ENCODE measurements at regions not wholly inside any gene's neighbourhood (a gene's known extent, or its start where the extent isn't known, plus 50 kb on each side); places are given as distances from the start of the nearest gene placed in this dataset.

DNA sequence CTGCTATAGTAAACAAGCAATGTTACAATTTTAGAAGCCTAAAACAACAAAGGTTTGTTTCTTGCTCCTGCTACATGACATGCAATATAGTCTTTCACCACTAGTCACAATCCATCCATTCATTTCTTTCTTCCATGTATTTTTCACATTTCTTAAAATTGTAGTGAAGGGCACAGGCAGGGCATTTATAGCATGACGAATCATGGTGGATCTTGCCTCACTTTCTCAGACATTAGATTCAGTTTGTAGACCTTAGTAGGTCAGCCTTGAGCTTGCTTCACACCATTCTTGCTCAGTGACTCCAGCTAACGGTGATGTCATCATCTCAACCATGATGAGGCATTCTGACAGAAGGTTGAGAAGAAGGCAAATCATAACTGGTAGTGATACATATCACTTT is 546.8 kb downstream of the TBL1XR1 start (continued):
- TF ChIP-seq, protein P1, sequence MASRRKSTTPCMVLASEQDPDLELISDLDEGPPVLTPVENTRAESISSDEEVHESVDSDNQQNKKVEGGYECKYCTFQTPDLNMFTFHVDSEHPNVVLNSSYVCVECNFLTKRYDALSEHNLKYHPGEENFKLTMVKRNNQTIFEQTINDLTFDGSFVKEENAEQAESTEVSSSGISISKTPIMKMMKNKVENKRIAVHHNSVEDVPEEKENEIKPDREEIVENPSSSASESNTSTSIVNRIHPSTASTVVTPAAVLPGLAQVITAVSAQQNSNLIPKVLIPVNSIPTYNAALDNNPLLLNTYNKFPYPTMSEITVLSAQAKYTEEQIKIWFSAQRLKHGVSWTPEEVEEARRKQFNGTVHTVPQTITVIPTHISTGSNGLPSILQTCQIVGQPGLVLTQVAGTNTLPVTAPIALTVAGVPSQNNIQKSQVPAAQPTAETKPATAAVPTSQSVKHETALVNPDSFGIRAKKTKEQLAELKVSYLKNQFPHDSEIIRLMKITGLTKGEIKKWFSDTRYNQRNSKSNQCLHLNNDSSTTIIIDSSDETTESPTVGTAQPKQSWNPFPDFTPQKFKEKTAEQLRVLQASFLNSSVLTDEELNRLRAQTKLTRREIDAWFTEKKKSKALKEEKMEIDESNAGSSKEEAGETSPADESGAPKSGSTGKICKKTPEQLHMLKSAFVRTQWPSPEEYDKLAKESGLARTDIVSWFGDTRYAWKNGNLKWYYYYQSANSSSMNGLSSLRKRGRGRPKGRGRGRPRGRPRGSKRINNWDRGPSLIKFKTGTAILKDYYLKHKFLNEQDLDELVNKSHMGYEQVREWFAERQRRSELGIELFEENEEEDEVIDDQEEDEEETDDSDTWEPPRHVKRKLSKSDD (conservative IDR thresholded peaks at IDR 0.05; ENCODE audit: low read length): no peak
- TF ChIP-seq TAF7 (tag; IDR thresholded peaks at IDR 0.05) (no peak), DPF2 (IDR thresholded peaks at IDR 0.05) (0 out of 2 replicates have a peak, but pooled peaks have one; percentile 28)

- DNase-seq (ENCODE audit: extremely low read depth in 1 of 4, low spot score in 3 of 4): no peak
- in situ Hi-C loops (cut with MboI) (no loop called here), intact Hi-C loops (cut with micrococcal nuclease) (no loop called here)
- ChIA-PET POLR2A (no interaction called here), CTCF (ENCODE audit: low intra/inter-chr PET ratio) (no interaction called here)
- no peaks in the 10 kb centered on the region for H3K9me1 ChIP-seq (ENCODE audit: control insufficient read depth, insufficient read depth, low read length)
- no peaks in the 10 kb centered on the region for H3K27me3 ChIP-seq (ENCODE audit: control insufficient read depth in 2 of 2, insufficient read depth in 2 of 2, low read length in 2 of 2)
- no peak for ATAC-seq
- FAIRE-seq: no peak
- no peaks in the 10 kb centered on the region for H3K36me3 ChIP-seq (ENCODE audit: control insufficient read depth, insufficient read depth, low read length)
- no peaks in the 10 kb centered on the region for H3K9me3 ChIP-seq (replicated peaks; ENCODE audit: control insufficient read depth, insufficient read depth, low read depth, low read length)
- no peak overlapping the region for H3K27ac ChIP-seq (ENCODE audit: extremely low read depth, low read depth, low read length)
- no peaks in the 10 kb centered on the region for H3K4me1 ChIP-seq (replicated peaks in 1 of 2; ENCODE audit: control insufficient read depth in 2 of 2, insufficient read depth in 2 of 2, low read length in 2 of 2)
- BruUV-seq (replicated peaks): no TSS peak
- H4K20me1 ChIP-seq (replicated peaks; ENCODE audit: control insufficient read depth, insufficient read depth, low read length): no peaks in the 10 kb centered on the region
- H3K4me2 ChIP-seq (ENCODE audit: insufficient read depth, low read length): no peak overlapping the region
- H3K9ac ChIP-seq (ENCODE audit: insufficient read depth in 1 of 2, low read depth in 2 of 2, low read length in 2 of 2): no peak overlapping the region
- H3K4me3 ChIP-seq: no peak overlapping the region
- no peaks in the 10 kb centered on the region for H3K79me2 ChIP-seq (ENCODE audit: control insufficient read depth, insufficient read depth, low read length)
- no peak overlapping the region for H2AFZ ChIP-seq (ENCODE audit: low read depth, low read length)
- no peak for TF ChIP-seq SNAPC5 (CRISPR knock-in tag; IDR thresholded peaks at IDR 0.05)
- peak; percentile 90 for TF ChIP-seq MAFF (IDR thresholded peaks at IDR 0.05; ENCODE audit: low read length)
- no peak for TF ChIP-seq L3MBTL2 (IDR thresholded peaks at IDR 0.05)
- peak; percentile 90 for TF ChIP-seq ZNF316 (IDR thresholded peaks at IDR 0.05)
- no peak for TF ChIP-seq ELF1 (tag; IDR thresholded peaks at IDR 0.05)
- TF ChIP-seq KDM2B (CRISPR knock-in tag; IDR thresholded peaks at IDR 0.05): no peak
- no peak for TF ChIP-seq TFAP4 (CRISPR knock-in tag; IDR thresholded peaks at IDR 0.05; ENCODE audit: borderline replicate concordance)
- no peak for TF ChIP-seq BHLHE40 (IDR thresholded peaks at IDR 0.05; ENCODE audit: low read length)
- TF ChIP-seq CBFA2T3 (IDR thresholded peaks at IDR 0.05): no peak
- no peak for TF ChIP-seq BRF1 (IDR thresholded peaks at IDR 0.05; ENCODE audit: borderline replicate concordance, extremely low read depth, insufficient read length)
- no peak for TF ChIP-seq ERF (CRISPR knock-in tag; IDR thresholded peaks at IDR 0.05)
- TF ChIP-seq ZNF263 (CRISPR knock-in tag; IDR thresholded peaks at IDR 0.05; ENCODE audit: borderline replicate concordance): no peak
- no peak for TF ChIP-seq E4F1 (CRISPR knock-in tag; IDR thresholded peaks at IDR 0.05; ENCODE audit: borderline replicate concordance)
- no peak for TF ChIP-seq CTBP1 (IDR thresholded peaks at IDR 0.05; ENCODE audit: borderline replicate concordance)
- no peak for TF ChIP-seq FOXP1 (CRISPR knock-in tag; IDR thresholded peaks at IDR 0.05)
- peak; percentile 73 for TF ChIP-seq C11orf30 (IDR thresholded peaks at IDR 0.05; ENCODE audit: low read depth)
- no peak for TF ChIP-seq RBM34 (IDR thresholded peaks at IDR 0.05; ENCODE audit: borderline replicate concordance, insufficient read depth, low read length)
Measured at GRCh38 chr3:176647987-176648386, 549.3 kb downstream of the TBL1XR1 start.

All from K562 (cell line).